Liver (tissue), 8 donors: ENCODE measurements at regions not wholly inside any gene's neighbourhood (a gene's known extent, or its start where the extent isn't known, plus 50 kb on each side); places are given as distances from the start of the nearest gene placed in this dataset.

Experiments
- DNase-seq: peaks from one replicate; pipeline ENCODE4 v3.0.0-alpha.2; 2017; ENCODE audit warnings: low spot score
- H3K27ac ChIP-seq, 2 donors: one replicate each; pipeline ENCODE4 v1.7.0; 2013; ENCODE audit warnings: inconsistent platforms in 2 of 2, low read length in 2 of 2, control low read depth in 1 of 2, low read depth in 1 of 2, mild to moderate bottlenecking in 1 of 2
- H3K27me3 ChIP-seq, 4 donors: one replicate each; pipeline versions ENCODE4 v1.6.1 to v1.7.0; 2013; ENCODE audit warnings: low read length in 3 of 4, inconsistent platforms in 1 of 4, mild to moderate bottlenecking in 1 of 4, moderate library complexity in 1 of 4; ENCODE audit not compliant: control insufficient read depth in 4 of 4, insufficient read depth in 4 of 4
- H3K36me3 ChIP-seq, 4 donors: one replicate each; pipeline versions ENCODE4 v1.6.1 to v1.7.0; 2013; ENCODE audit warnings: low read length in 3 of 4, mild to moderate bottlenecking in 3 of 4, low read depth in 1 of 4, moderate library complexity in 1 of 4; ENCODE audit not compliant: control insufficient read depth in 4 of 4, insufficient read depth in 3 of 4
- H3K4me1 ChIP-seq, 4 donors: one replicate each; pipeline versions ENCODE4 v1.6.1 to v1.7.0; 2013; ENCODE audit warnings: low read length in 3 of 4, mild to moderate bottlenecking in 3 of 4, moderate library complexity in 1 of 4; ENCODE audit not compliant: control insufficient read depth in 4 of 4, insufficient read depth in 4 of 4
- H3K4me3 ChIP-seq, 3 donors: one replicate each; pipeline versions ENCODE4 v1.6.1 to v1.7.0; 2013; ENCODE audit warnings: low read length in 3 of 3, control low read depth in 1 of 3, low read depth in 1 of 3, mild to moderate bottlenecking in 1 of 3
- H3K9ac ChIP-seq, 2 donors: one replicate each; pipeline ENCODE4 v1.7.0; 2013; ENCODE audit warnings: low read length in 2 of 2, mild to moderate bottlenecking in 2 of 2, moderate library complexity in 2 of 2, control low read depth in 1 of 2, low read depth in 1 of 2
- H3K9me3 ChIP-seq, 4 donors: one replicate each; pipeline versions ENCODE4 v1.6.1 to v1.7.0; 2013; ENCODE audit warnings: low read length in 3 of 4; ENCODE audit not compliant: control insufficient read depth in 4 of 4
- EGR1 ChIP-seq, 2 donors: IDR thresholded peaks; 2 replicates each; pipeline ENCODE4 v1.6.1; 2016 to 2018; ENCODE audit warnings: antibody characterized with exemption in 2 of 2, low read depth in 2 of 2
- FOXA1 ChIP-seq: IDR thresholded peaks from 2 replicates; pipeline ENCODE4 v1.6.1; 2016; ENCODE audit warnings: antibody characterized with exemption
- GABPA ChIP-seq, 2 donors: IDR thresholded peaks in 1 of 2; conservative IDR thresholded peaks in 1 of 2; 2 replicates each; pipeline ENCODE4 v1.6.1; 2016; ENCODE audit warnings: antibody characterized with exemption in 2 of 2, mild to moderate bottlenecking in 1 of 2, moderate library complexity in 1 of 2
- NR2F2 ChIP-seq: IDR thresholded peaks from 2 replicates; pipeline ENCODE4 v1.6.1; 2016; ENCODE audit warnings: antibody characterized with exemption
- RAD21 ChIP-seq, 2 donors: IDR thresholded peaks; 2 replicates each; pipeline ENCODE4 v1.6.1; 2016; ENCODE audit warnings: antibody characterized with exemption in 2 of 2, mild to moderate bottlenecking in 2 of 2
- REST ChIP-seq: IDR thresholded peaks from 2 replicates; pipeline ENCODE4 v1.6.1; 2016; ENCODE audit warnings: antibody characterized with exemption, mild to moderate bottlenecking
- RXRA ChIP-seq, 2 donors: IDR thresholded peaks; 2 replicates each; pipeline ENCODE4 v1.6.1; 2017 to 2018; ENCODE audit warnings: antibody characterized with exemption in 2 of 2, mild to moderate bottlenecking in 1 of 2
- TAF1 ChIP-seq: conservative IDR thresholded peaks from 2 replicates; pipeline ENCODE4 v1.6.1; 2016; ENCODE audit warnings: antibody characterized with exemption, mild to moderate bottlenecking
- YY1 ChIP-seq: IDR thresholded peaks from 2 replicates; pipeline ENCODE4 v1.6.1; 2016; ENCODE audit warnings: antibody characterized with exemption, mild to moderate bottlenecking
- WGBS: extraction: QIAGEN DNeasy Blood & Tissue Kit; methylation state at CpG from one replicate; pipeline ENCODE4 v1.1.7; 2013; 5-methylcytosine and 5-hydroxymethylcytosine counted together
- TF ChIP-seq, protein P1 (sequence below): fragments of 150-350 bp; IDR thresholded peaks from 2 replicates; pipeline ENCODE4 v1.5.1; 2017; ENCODE audit warnings: improper control_type of control experiment, low read depth, low read length; ENCODE audit not compliant: missing input control
- TF ChIP-seq, protein P2 (sequence below): IDR thresholded peaks from 2 replicates; pipeline ENCODE4 v1.6.1; 2016; ENCODE audit warnings: antibody characterized with exemption
- donor health status: healthy.
- donor health status: healthy.
- donor health status: healthy.
- donor health status: healthy.
- donor health status: healthy.

- no peak overlapping the region for H3K27ac ChIP-seq
- no peaks in the 10 kb centered on the region for H3K4me1 ChIP-seq
- H3K9ac ChIP-seq = no peak overlapping the region
- no peaks in the 10 kb centered on the region for H3K27me3 ChIP-seq
- DNase-seq = no peak
- TF ChIP-seq GABPA (IDR thresholded peaks at IDR 0.05 in 1 of 2, conservative IDR thresholded peaks at IDR 0.05 in 1 of 2) = no peak
- TF ChIP-seq, protein P1, sequence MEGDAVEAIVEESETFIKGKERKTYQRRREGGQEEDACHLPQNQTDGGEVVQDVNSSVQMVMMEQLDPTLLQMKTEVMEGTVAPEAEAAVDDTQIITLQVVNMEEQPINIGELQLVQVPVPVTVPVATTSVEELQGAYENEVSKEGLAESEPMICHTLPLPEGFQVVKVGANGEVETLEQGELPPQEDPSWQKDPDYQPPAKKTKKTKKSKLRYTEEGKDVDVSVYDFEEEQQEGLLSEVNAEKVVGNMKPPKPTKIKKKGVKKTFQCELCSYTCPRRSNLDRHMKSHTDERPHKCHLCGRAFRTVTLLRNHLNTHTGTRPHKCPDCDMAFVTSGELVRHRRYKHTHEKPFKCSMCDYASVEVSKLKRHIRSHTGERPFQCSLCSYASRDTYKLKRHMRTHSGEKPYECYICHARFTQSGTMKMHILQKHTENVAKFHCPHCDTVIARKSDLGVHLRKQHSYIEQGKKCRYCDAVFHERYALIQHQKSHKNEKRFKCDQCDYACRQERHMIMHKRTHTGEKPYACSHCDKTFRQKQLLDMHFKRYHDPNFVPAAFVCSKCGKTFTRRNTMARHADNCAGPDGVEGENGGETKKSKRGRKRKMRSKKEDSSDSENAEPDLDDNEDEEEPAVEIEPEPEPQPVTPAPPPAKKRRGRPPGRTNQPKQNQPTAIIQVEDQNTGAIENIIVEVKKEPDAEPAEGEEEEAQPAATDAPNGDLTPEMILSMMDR = no peak
- no peak for TF ChIP-seq YY1
- TF ChIP-seq TAF1 = no peak
- no peak overlapping the region for H3K4me3 ChIP-seq
- 80% methylated on average over 4 of the region's 4 CpGs for WGBS
- H3K36me3 ChIP-seq = no peaks in the 10 kb centered on the region
- H3K9me3 ChIP-seq = no peaks in the 10 kb centered on the region
Observed at GRCh38 chr13:61187471-61187870, 228.2 kb downstream of the PCDH20 start.

GRCh38 chr13:61183670-61184069 is 232.0 kb downstream of the PCDH20 start:
- DNase-seq = no peak
- Histone ChIP-seq H3K9ac (no peak overlapping the region), H3K4me1 (no peaks in the 10 kb centered on the region), H3K9me3 (no peaks in the 10 kb centered on the region), H3K27ac (no peak overlapping the region), H3K4me3 (no peak overlapping the region), H3K27me3 (no peaks in the 10 kb centered on the region), H3K36me3 (no peaks in the 10 kb centered on the region)
- WGBS = 32% methylated on average over 1 of the region's 1 CpG
- TF ChIP-seq RXRA (IDR thresholded peaks at IDR 0.05) (no peak), TAF1 (no peak), FOXA1 (no peak), EGR1 (IDR thresholded peaks at IDR 0.05; ENCODE audit: low read depth in 2 of 2) (no peak), REST (no peak), YY1 (no peak), RAD21 (IDR thresholded peaks at IDR 0.05) (no peak)
- TF ChIP-seq, protein P2, sequence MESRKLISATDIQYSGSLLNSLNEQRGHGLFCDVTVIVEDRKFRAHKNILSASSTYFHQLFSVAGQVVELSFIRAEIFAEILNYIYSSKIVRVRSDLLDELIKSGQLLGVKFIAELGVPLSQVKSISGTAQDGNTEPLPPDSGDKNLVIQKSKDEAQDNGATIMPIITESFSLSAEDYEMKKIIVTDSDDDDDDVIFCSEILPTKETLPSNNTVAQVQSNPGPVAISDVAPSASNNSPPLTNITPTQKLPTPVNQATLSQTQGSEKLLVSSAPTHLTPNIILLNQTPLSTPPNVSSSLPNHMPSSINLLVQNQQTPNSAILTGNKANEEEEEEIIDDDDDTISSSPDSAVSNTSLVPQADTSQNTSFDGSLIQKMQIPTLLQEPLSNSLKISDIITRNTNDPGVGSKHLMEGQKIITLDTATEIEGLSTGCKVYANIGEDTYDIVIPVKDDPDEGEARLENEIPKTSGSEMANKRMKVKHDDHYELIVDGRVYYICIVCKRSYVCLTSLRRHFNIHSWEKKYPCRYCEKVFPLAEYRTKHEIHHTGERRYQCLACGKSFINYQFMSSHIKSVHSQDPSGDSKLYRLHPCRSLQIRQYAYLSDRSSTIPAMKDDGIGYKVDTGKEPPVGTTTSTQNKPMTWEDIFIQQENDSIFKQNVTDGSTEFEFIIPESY = no peak

GRCh38 chr13:61180234-61180633 is 235.4 kb downstream of the PCDH20 start:
- 45% methylated on average over 4 of the region's 4 CpGs for WGBS
- no peaks in the 10 kb centered on the region for H3K27me3 ChIP-seq
- H3K4me1 ChIP-seq = no peaks in the 10 kb centered on the region
- H3K9me3 ChIP-seq = no peaks in the 10 kb centered on the region
- no peak overlapping the region for H3K4me3 ChIP-seq
- no peak for TF ChIP-seq RAD21 (IDR thresholded peaks at IDR 0.05)
- no peak for TF ChIP-seq RXRA (IDR thresholded peaks at IDR 0.05)
- TF ChIP-seq NR2F2 = no peak
- H3K36me3 ChIP-seq = no peaks in the 10 kb centered on the region
- no peak overlapping the region for H3K9ac ChIP-seq
- no peak for DNase-seq
- H3K27ac ChIP-seq = no peak overlapping the region
